Chondrocyte (in vitro differentiated cells): ENCODE measurements at regions not wholly inside any gene's neighbourhood (a gene's known extent, or its start where the extent isn't known, plus 50 kb on each side); places are given as distances from the start of the nearest gene placed in this dataset.

Source experiments
- DNase-seq: peaks from one replicate; pipeline ENCODE4 v3.0.0; 2021; ENCODE audit warnings: mixed read lengths, low spot score
- H3K27ac Mint-ChIP-seq: one replicate; pipeline ENCODE4 v1.8.0; 2021; ENCODE audit warnings: mild to moderate bottlenecking, moderate library complexity, mixed read lengths; ENCODE audit not compliant: unreplicated experiment
- H3K27me3 Mint-ChIP-seq: 2 replicates; pipeline ENCODE4 v1.8.0; 2021; ENCODE audit warnings: low read depth, mixed read lengths
- H3K36me3 Mint-ChIP-seq: 2 replicates; pipeline ENCODE4 v1.8.0; 2021; ENCODE audit warnings: low read depth, mixed read lengths
- H3K4me1 Mint-ChIP-seq: 2 replicates; pipeline ENCODE4 v1.8.0; 2021; ENCODE audit warnings: low read depth, mild to moderate bottlenecking, mixed read lengths
- H3K4me3 Mint-ChIP-seq: one replicate; pipeline ENCODE4 v1.8.0; 2021; ENCODE audit warnings: mild to moderate bottlenecking, moderate library complexity, mixed read lengths; ENCODE audit not compliant: unreplicated experiment
- H3K9me3 Mint-ChIP-seq: 2 replicates; pipeline ENCODE4 v1.8.0; 2021; ENCODE audit warnings: low read depth, mixed read lengths
- TF ChIP-seq, protein P1 (sequence below): fragments of 200-600 bp; sonication (generic); IDR thresholded peaks from 2 replicates; pipeline ENCODE4 v1.5.0; 2021; ENCODE audit warnings: antibody characterized with exemption, mild to moderate bottlenecking, moderate library complexity

GRCh38 chr3:24958910-24959447 lies 464.3 kb upstream of the THRB start:
- H3K9me3 Mint-ChIP-seq = peaks cover 10% of the 10 kb centered on the region
- no peaks in the 10 kb centered on the region for H3K27me3 Mint-ChIP-seq
- DNase-seq = no peak
- TF ChIP-seq, protein P1, sequence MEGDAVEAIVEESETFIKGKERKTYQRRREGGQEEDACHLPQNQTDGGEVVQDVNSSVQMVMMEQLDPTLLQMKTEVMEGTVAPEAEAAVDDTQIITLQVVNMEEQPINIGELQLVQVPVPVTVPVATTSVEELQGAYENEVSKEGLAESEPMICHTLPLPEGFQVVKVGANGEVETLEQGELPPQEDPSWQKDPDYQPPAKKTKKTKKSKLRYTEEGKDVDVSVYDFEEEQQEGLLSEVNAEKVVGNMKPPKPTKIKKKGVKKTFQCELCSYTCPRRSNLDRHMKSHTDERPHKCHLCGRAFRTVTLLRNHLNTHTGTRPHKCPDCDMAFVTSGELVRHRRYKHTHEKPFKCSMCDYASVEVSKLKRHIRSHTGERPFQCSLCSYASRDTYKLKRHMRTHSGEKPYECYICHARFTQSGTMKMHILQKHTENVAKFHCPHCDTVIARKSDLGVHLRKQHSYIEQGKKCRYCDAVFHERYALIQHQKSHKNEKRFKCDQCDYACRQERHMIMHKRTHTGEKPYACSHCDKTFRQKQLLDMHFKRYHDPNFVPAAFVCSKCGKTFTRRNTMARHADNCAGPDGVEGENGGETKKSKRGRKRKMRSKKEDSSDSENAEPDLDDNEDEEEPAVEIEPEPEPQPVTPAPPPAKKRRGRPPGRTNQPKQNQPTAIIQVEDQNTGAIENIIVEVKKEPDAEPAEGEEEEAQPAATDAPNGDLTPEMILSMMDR = no peak
- no peaks in the 10 kb centered on the region for H3K36me3 Mint-ChIP-seq
- no peak overlapping the region for H3K4me3 Mint-ChIP-seq
- no peak overlapping the region for H3K27ac Mint-ChIP-seq
- peaks cover 4% of the 10 kb centered on the region for H3K4me1 Mint-ChIP-seq

GRCh38 chr3:24963762-24964625 lies 464.1 kb upstream of the RARB start:
- H3K4me3 Mint-ChIP-seq = no peak overlapping the region
- no peak for DNase-seq
- peaks cover 29% of the 10 kb centered on the region for H3K4me1 Mint-ChIP-seq

DNA sequence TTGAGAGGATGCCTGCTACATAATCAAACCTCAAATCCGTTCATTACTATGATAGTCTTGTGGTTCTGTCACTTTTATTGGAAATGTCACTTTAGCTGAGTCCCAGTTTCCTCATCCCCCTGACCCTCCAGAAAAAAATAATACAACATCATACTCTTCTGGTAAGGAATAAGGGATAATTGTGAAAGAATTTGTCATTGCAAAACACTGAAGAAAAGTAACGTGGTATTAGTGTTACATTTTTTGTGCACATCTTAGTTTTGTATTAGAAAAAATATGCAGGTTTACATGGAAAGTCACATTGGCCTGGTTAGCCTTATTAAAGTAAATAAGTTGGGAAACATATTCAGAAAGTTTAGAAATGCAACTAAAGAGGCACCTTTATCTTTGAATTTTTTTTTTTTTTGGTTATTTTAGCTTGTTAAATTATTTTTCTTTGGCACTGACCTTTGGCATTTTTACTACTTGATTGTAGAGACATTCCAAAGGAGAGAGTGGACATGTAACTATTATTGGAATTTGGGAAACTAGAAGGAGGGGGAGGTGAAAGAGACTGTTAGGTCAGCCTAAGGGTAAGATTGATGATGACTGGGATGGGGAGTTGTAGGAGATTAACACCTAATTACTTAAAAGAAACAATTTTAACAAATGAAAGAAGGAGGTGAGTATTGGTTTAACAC lies 462.2 kb upstream of the RARB start:
- TF ChIP-seq, protein P1 = no peak
- Mint-ChIP-seq H3K9me3 (no peaks in the 10 kb centered on the region), H3K4me3 (no peak overlapping the region), H3K27ac (peak overlapping the region; percentile 8), H3K4me1 (peaks cover 29% of the 10 kb centered on the region), H3K36me3 (no peaks in the 10 kb centered on the region), H3K27me3 (no peaks in the 10 kb centered on the region)
- DNase-seq = no peak

More at GRCh38 chr3:24963762-24964625, 464.1 kb upstream of the RARB start:
- Mint-ChIP-seq H3K27ac (no peak overlapping the region), H3K36me3 (no peaks in the 10 kb centered on the region), H3K27me3 (no peaks in the 10 kb centered on the region), H3K9me3 (peaks cover 9% of the 10 kb centered on the region)
- TF ChIP-seq, protein P1 = peak; percentile 93

DNA sequence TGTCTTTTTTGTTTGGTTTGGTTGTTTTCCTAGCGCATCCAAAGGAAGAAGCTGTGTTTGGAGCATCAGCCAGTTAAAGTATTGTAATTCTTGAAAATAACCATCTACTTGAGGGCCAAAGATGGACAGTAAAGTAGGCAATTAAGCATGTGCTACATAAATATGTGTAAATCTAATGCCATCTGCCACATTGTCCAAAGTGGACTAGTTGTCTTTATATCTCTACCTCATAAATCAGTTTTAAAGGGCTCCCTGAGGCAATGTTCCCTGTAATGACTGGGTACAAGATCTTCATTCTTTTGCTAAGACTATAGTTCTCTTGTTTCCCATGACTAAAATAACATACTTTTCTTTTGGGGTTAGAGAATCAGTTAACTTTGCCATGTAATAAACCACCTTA lies 460.0 kb upstream of the RARB start:
- TF ChIP-seq, protein P1 = no peak
- no peak for DNase-seq
- Mint-ChIP-seq H3K4me1 (peaks cover 29% of the 10 kb centered on the region), H3K27ac (no peak overlapping the region), H3K27me3 (no peaks in the 10 kb centered on the region), H3K9me3 (peaks cover 3% of the 10 kb centered on the region), H3K36me3 (no peaks in the 10 kb centered on the region), H3K4me3 (no peak overlapping the region)

DNA sequence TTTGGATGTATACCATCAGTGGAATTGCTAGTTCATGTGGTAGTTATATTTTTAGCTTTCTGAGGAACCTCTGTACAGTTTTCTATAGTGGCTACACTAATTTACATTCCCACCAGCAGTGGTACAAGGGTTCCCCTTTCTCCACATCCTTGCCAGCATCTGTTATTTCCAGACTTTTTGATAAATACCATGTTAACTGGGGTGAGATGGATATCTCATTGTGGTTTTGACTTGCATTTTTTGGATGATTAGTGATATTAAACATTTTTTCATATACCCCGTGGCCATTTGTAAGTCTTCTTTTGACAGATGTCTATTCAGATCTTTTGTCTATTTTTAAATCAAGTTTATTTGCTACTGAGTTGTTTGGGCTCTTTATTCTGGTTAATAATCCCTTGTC lies 455.6 kb upstream of the RARB start:
- no peak for DNase-seq
- Mint-ChIP-seq H3K4me1 (no peaks in the 10 kb centered on the region), H3K27me3 (no peaks in the 10 kb centered on the region), H3K9me3 (peaks cover 8% of the 10 kb centered on the region), H3K27ac (no peak overlapping the region), H3K4me3 (no peak overlapping the region), H3K36me3 (peaks cover 2% of the 10 kb centered on the region)
- TF ChIP-seq, protein P1 = no peak
